IMR-90 (cell line): ENCODE measurements at regions not wholly inside any gene's neighbourhood (a gene's known extent, or its start where the extent isn't known, plus 50 kb on each side); places are given as distances from the start of the nearest gene placed in this dataset.

ENCODE experiments used
- ATAC-seq: fragments of 200-7000 bp; cut with Tn5 transposase; 2 replicates; pipeline ENCODE4 v1.9.1; 2020; ENCODE audit warnings: low read depth, mild to moderate bottlenecking, moderate library complexity
- BruUV-seq: library from RNA; stranded (reverse); fragments of 400-500 nt; replicated peaks from 2 replicates; lab custom pipeline; 2021; lab: Mats Ljungman, UMichigan
- CTCF ChIA-PET: fragments of 300-600 bp; formaldehyde crosslinking; extraction: SDS; loops from one replicate; lab custom pipeline; 2021; ENCODE audit warnings: antibody characterized with exemption; lab: Yijun Ruan, JAX
- POLR2A ChIA-PET: fragments of 300-600 bp; sonication (Branson Sonifier 250); formaldehyde crosslinking; loops from one replicate; lab custom pipeline; 2022; ENCODE audit warnings: antibody characterized with exemption; ENCODE audit not compliant: unreplicated experiment; lab: Charles Lee
- DNase-seq: peaks from one replicate; pipeline ENCODE4 v3.0.0; 2013
- H2AFZ ChIP-seq: replicated peaks from 2 replicates; pipeline ENCODE3; 2013; ENCODE audit warnings: low read length, mild to moderate bottlenecking; ENCODE audit not compliant: poor library complexity
- H2AK5ac ChIP-seq: 2 replicates; pipeline ENCODE4 v1.6.1; 2013; ENCODE audit warnings: low read depth, low read length, inconsistent platforms
- H2AK9ac ChIP-seq: replicated peaks from 2 replicates; pipeline ENCODE3; 2013; ENCODE audit warnings: mild to moderate bottlenecking, low read depth, low read length, moderate library complexity; ENCODE audit not compliant: poor library complexity
- H2BK120ac ChIP-seq: 2 replicates; pipeline ENCODE4 v1.6.1; 2013; ENCODE audit warnings: low read depth, low read length, inconsistent platforms
- H2BK15ac ChIP-seq: 3 replicates; pipeline ENCODE4 v1.6.1; 2013; ENCODE audit warnings: low read depth, low read length, inconsistent platforms
- H2BK20ac ChIP-seq: 2 replicates; pipeline ENCODE4 v1.6.1; 2013; ENCODE audit warnings: low read depth, mild to moderate bottlenecking, inconsistent platforms, low read length, moderate library complexity
- H2BK5ac ChIP-seq: 2 replicates; pipeline ENCODE4 v1.6.1; 2013; ENCODE audit warnings: mild to moderate bottlenecking, low read depth, low read length, inconsistent platforms; ENCODE audit not compliant: poor library complexity, severe bottlenecking
- H3K14ac ChIP-seq: replicated peaks from 2 replicates; pipeline ENCODE4 v1.6.1; 2013; ENCODE audit warnings: low read depth, low read length, inconsistent platforms
- H3K18ac ChIP-seq: 2 replicates; pipeline ENCODE4 v1.6.1; 2013; ENCODE audit warnings: low read depth, low read length, control low read depth
- H3K23ac ChIP-seq: 2 replicates; pipeline ENCODE4 v1.6.1; 2013; ENCODE audit warnings: low read depth, low read length, inconsistent platforms
- H3K27ac ChIP-seq: 2 replicates; pipeline ENCODE4 v1.5.1; 2013; ENCODE audit warnings: mild to moderate bottlenecking, control low read depth, low read length; ENCODE audit not compliant: insufficient read depth
- H3K27me3 ChIP-seq: 2 replicates; pipeline ENCODE4 v1.6.1; 2013; ENCODE audit warnings: low read length; ENCODE audit not compliant: control insufficient read depth, insufficient read depth
- H3K36me3 ChIP-seq: 2 replicates; pipeline ENCODE4 v1.6.1; 2013; ENCODE audit warnings: low read length, mixed read lengths; ENCODE audit not compliant: control insufficient read depth, insufficient read depth
- H3K4ac ChIP-seq: 2 replicates; pipeline ENCODE4 v1.6.1; 2013; ENCODE audit warnings: low read depth, low read length, inconsistent platforms
- H3K4me1 ChIP-seq: 2 replicates; pipeline ENCODE4 v1.6.1; 2013; ENCODE audit warnings: low read length, mixed read lengths; ENCODE audit not compliant: control insufficient read depth, insufficient read depth
- H3K4me2 ChIP-seq: 2 replicates; pipeline ENCODE4 v1.6.1; 2013; ENCODE audit warnings: low read depth, mild to moderate bottlenecking, control low read depth, low read length, moderate library complexity
- H3K4me3 ChIP-seq: 2 replicates; pipeline ENCODE4 v1.5.1; 2013; ENCODE audit warnings: low read depth, mild to moderate bottlenecking, control low read depth, low read length, moderate library complexity; ENCODE audit not compliant: insufficient read depth
- H3K56ac ChIP-seq: 2 replicates; pipeline ENCODE4 v1.6.1; 2013; ENCODE audit warnings: low read length, inconsistent platforms; ENCODE audit not compliant: insufficient read depth; ENCODE audit errors: extremely low read depth
- H3K79me1 ChIP-seq, 2 experiments: 2 replicates each; pipeline ENCODE4 v1.6.1; 2013; ENCODE audit warnings: low read length in 2 of 2, inconsistent platforms in 1 of 2, low read depth in 1 of 2
- H3K9ac ChIP-seq: 2 replicates; pipeline ENCODE4 v1.6.1; 2013; ENCODE audit warnings: low read depth, low read length, control low read depth
- H3K9me1 ChIP-seq: 2 replicates; pipeline ENCODE4 v1.6.1; 2013; ENCODE audit warnings: low read length, inconsistent platforms; ENCODE audit not compliant: insufficient read depth
- H3K9me3 ChIP-seq: 2 replicates; pipeline ENCODE4 v1.6.1; 2013; ENCODE audit warnings: low read length; ENCODE audit not compliant: control insufficient read depth, insufficient read depth
- H4K20me1 ChIP-seq: 2 replicates; pipeline ENCODE4 v1.6.1; 2013; ENCODE audit warnings: low read length, inconsistent platforms; ENCODE audit not compliant: insufficient read depth
- H4K5ac ChIP-seq: 2 replicates; pipeline ENCODE4 v1.6.1; 2013; ENCODE audit warnings: mild to moderate bottlenecking, low read depth, low read length, control low read depth
- H4K8ac ChIP-seq, 2 experiments: 2 replicates each; pipeline ENCODE4 v1.6.1; 2013; ENCODE audit warnings: low read depth in 2 of 2, low read length in 2 of 2, control low read depth in 1 of 2, inconsistent platforms in 1 of 2
- H4K91ac ChIP-seq: 2 replicates; pipeline ENCODE4 v1.6.1; 2013; ENCODE audit warnings: low read depth, low read length, inconsistent platforms; ENCODE audit not compliant: insufficient read depth
- BHLHE40 ChIP-seq: fragments of 150-350 bp; IDR thresholded peaks from 2 replicates; pipeline ENCODE4 v1.6.1; 2016; ENCODE audit warnings: mild to moderate bottlenecking, low read depth, low read length
- CEBPB ChIP-seq: IDR thresholded peaks from 2 replicates; pipeline ENCODE4 v1.6.1; 2012; ENCODE audit warnings: low read depth, low read length, improper control_type of control experiment
- FOS ChIP-seq: fragments of 150-350 bp; IDR thresholded peaks from 2 replicates; pipeline ENCODE4 v1.6.1; 2016; ENCODE audit warnings: low read depth, low read length
- MAFK ChIP-seq: IDR thresholded peaks from 2 replicates; pipeline ENCODE4 v1.6.1; 2012; ENCODE audit warnings: low read depth, low read length, improper control_type of control experiment
- NFE2L2 ChIP-seq: fragments of 150-350 bp; IDR thresholded peaks from 2 replicates; pipeline ENCODE4 v1.6.1; 2016; ENCODE audit warnings: low read depth, mild to moderate bottlenecking, low read length
- RAD21 ChIP-seq: IDR thresholded peaks from 2 replicates; pipeline ENCODE4 v1.6.1; 2012; ENCODE audit warnings: low read length, improper control_type of control experiment
- RCOR1 ChIP-seq: IDR thresholded peaks from 2 replicates; pipeline ENCODE4 v1.6.1; 2012; ENCODE audit warnings: mild to moderate bottlenecking, low read length, improper control_type of control experiment; ENCODE audit not compliant: insufficient replicate concordance
- WGBS, 2 experiments: methylation state at CpG; one replicate each; pipeline versions ENCODE4 v1.1.5 to v1.1.7; 2013; ENCODE audit warnings: missing lambda C conversion rate in 2 of 2; ENCODE audit not compliant: insufficient read length in 1 of 2; ENCODE audit errors: extremely low coverage in 2 of 2; 5-methylcytosine and 5-hydroxymethylcytosine counted together
- dilution Hi-C: fragments of 300-500 bp; cut with HindIII; formaldehyde crosslinking; loops from one replicate; pipeline ENCODE4 v1.14.3; 2018; ENCODE audit warnings: low sequenced_read_pairs; ENCODE audit not compliant: unreplicated experiment
- in situ Hi-C: fragments of 300-500 bp; cut with MboI; formaldehyde crosslinking; loops from 3 replicates; pipeline ENCODE4 v1.14.3; 2019; ENCODE audit warnings: low sequenced_read_pairs, inconsistent platforms, mixed read lengths
- intact Hi-C: fragments of 100-400 bp; cut with micrococcal nuclease; formaldehyde crosslinking; loops from 2 replicates; pipeline ENCODE4 v1.10.0; 2022
- TF ChIP-seq, protein P1 (sequence below): fragments of 150-350 bp; IDR thresholded peaks from 2 replicates; pipeline ENCODE4 v1.6.1; 2016; ENCODE audit warnings: low read depth, mild to moderate bottlenecking, low read length, moderate library complexity, borderline replicate concordance
- TF ChIP-seq, protein P2 (sequence below): fragments of 150-350 bp; IDR thresholded peaks from 2 replicates; pipeline ENCODE4 v1.6.1; 2017; ENCODE audit warnings: mild to moderate bottlenecking, antibody characterized with exemption, low read length, low read depth
- TF ChIP-seq, protein P3 (sequence below): conservative IDR thresholded peaks from 2 replicates; pipeline ENCODE4 v1.5.1; 2012; ENCODE audit warnings: mild to moderate bottlenecking, low read depth, low read length, improper control_type of control experiment

DNA sequence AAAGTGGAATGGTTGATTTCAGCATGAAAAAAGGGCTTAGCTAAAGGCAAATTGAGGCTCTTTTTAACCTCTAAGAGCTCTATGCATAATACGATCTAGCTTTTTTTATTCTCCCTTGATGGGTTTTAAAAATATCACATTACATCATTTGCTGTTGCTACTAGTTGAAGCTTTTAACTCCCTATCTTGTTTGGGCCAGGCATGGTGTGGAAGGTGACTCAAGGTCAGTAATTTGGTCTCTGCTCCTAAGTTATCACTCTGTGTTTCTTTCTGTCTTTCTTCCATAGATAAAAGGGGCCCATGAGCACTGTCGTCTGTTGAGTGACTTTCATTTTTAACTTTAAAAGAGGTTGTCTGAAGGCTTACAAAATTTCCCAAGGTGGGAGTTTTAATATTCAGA lies 58.1 kb upstream of the GOT2 start:
- DNase-seq (no peak), ATAC-seq (no peak)
- Histone ChIP-seq H4K8ac (no peak overlapping the region), H3K27me3 (no peaks in the 10 kb centered on the region), H3K27ac (no peak overlapping the region), H3K4me2 (no peak overlapping the region), H3K9me3 (no peaks in the 10 kb centered on the region), H2AFZ (no peak overlapping the region), H2BK15ac (no peak overlapping the region), H4K20me1 (no peaks in the 10 kb centered on the region), H3K79me1 (no peaks in the 10 kb centered on the region), H2BK20ac (no peak overlapping the region), H3K4ac (no peak overlapping the region), H4K5ac (no peak overlapping the region), H4K91ac (no peak overlapping the region), H2BK120ac (no peak overlapping the region), H3K23ac (no peak overlapping the region), H2AK5ac (no peak overlapping the region), H3K14ac (no peak overlapping the region), H3K36me3 (no peaks in the 10 kb centered on the region), H3K4me3 (no peak overlapping the region), H3K18ac (no peak overlapping the region), H3K4me1 (no peaks in the 10 kb centered on the region), H3K9me1 (no peaks in the 10 kb centered on the region), H2BK5ac (no peak overlapping the region), H2AK9ac (no peak overlapping the region), H3K9ac (no peak overlapping the region), H3K56ac (no peak overlapping the region)
- TF ChIP-seq NFE2L2 (no peak), FOS (no peak), RCOR1 (no peak), MAFK (no peak), CEBPB (no peak), RAD21 (no peak), BHLHE40 (no peak)
- TF ChIP-seq, protein P1, sequence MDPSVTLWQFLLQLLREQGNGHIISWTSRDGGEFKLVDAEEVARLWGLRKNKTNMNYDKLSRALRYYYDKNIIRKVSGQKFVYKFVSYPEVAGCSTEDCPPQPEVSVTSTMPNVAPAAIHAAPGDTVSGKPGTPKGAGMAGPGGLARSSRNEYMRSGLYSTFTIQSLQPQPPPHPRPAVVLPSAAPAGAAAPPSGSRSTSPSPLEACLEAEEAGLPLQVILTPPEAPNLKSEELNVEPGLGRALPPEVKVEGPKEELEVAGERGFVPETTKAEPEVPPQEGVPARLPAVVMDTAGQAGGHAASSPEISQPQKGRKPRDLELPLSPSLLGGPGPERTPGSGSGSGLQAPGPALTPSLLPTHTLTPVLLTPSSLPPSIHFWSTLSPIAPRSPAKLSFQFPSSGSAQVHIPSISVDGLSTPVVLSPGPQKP, result no peak
- TF ChIP-seq, protein P2, sequence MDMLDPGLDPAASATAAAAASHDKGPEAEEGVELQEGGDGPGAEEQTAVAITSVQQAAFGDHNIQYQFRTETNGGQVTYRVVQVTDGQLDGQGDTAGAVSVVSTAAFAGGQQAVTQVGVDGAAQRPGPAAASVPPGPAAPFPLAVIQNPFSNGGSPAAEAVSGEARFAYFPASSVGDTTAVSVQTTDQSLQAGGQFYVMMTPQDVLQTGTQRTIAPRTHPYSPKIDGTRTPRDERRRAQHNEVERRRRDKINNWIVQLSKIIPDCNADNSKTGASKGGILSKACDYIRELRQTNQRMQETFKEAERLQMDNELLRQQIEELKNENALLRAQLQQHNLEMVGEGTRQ, result no peak
- TF ChIP-seq, protein P3, sequence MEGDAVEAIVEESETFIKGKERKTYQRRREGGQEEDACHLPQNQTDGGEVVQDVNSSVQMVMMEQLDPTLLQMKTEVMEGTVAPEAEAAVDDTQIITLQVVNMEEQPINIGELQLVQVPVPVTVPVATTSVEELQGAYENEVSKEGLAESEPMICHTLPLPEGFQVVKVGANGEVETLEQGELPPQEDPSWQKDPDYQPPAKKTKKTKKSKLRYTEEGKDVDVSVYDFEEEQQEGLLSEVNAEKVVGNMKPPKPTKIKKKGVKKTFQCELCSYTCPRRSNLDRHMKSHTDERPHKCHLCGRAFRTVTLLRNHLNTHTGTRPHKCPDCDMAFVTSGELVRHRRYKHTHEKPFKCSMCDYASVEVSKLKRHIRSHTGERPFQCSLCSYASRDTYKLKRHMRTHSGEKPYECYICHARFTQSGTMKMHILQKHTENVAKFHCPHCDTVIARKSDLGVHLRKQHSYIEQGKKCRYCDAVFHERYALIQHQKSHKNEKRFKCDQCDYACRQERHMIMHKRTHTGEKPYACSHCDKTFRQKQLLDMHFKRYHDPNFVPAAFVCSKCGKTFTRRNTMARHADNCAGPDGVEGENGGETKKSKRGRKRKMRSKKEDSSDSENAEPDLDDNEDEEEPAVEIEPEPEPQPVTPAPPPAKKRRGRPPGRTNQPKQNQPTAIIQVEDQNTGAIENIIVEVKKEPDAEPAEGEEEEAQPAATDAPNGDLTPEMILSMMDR, result no peak
- intact Hi-C loops, result no loop called here
- no CpG with 5 or more reads among the region's 2 CpGs for WGBS, 2 experiments
- no TSS peak for BruUV-seq
- in situ Hi-C loops, result no loop called here
- dilution Hi-C loops, result no loop called here
- ChIA-PET CTCF (no interaction called here), POLR2A (no interaction called here)
